ENCODE measurements at regions not wholly inside any gene's neighbourhood (a gene's known extent, or its start where the extent isn't known, plus 50 kb on each side); places are given as distances from the start of the nearest gene placed in this dataset.
A peak's percentile ranks its signal among the peaks of the same experiment; 100 is the strongest.

- WGBS (ENCODE audit: insufficient coverage, low coverage, missing lambda C conversion rate): 67% methylated on average over 10 of the region's 10 CpGs
- H3K79me2 ChIP-seq (ENCODE audit: control insufficient read depth, insufficient read depth, low read length): no peaks in the 10 kb centered on the region
- DNase-seq (ENCODE audit: extremely low read depth in 1 of 4, low spot score in 3 of 4) (no peak), ATAC-seq (no peak), FAIRE-seq (no peak)
- no peaks in the 10 kb centered on the region for H4K20me1 ChIP-seq (replicated peaks; ENCODE audit: control insufficient read depth, insufficient read depth, low read length)
- H3K4me2 ChIP-seq (ENCODE audit: insufficient read depth, low read length): no peak overlapping the region
- intact Hi-C loops (cut with micrococcal nuclease): loop anchor here (5.0 kb wide), 1 partner anchor 48 kb away; no protein-coding TSS in a partner anchor
- H3K27me3 ChIP-seq (ENCODE audit: control insufficient read depth in 2 of 2, insufficient read depth in 2 of 2, low read length in 2 of 2): 0 out of 5 replicates have a peak, but pooled peaks cover 0 to 5% of the 10 kb centered on the region in 2 experiments
- TF ChIP-seq ZNF224 (CRISPR knock-in tag; IDR thresholded peaks at IDR 0.05): no peak
- TF ChIP-seq, protein P1, sequence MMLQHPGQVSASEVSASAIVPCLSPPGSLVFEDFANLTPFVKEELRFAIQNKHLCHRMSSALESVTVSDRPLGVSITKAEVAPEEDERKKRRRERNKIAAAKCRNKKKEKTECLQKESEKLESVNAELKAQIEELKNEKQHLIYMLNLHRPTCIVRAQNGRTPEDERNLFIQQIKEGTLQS (IDR thresholded peaks at IDR 0.05): peak; percentile 56; the same call in 1 of the 2 replicates
- TF ChIP-seq, protein P1 (CRISPR knock-in tag; conservative IDR thresholded peaks at IDR 0.05): no peak
- TF ChIP-seq ATF7 (IDR thresholded peaks at IDR 0.05): peak; percentile 36; the same call in 1 of the 2 replicates
- ChIA-PET CTCF (ENCODE audit: low intra/inter-chr PET ratio) (interaction anchor here (0.6 kb wide), 1 partner anchor 101 kb away, joined by 3 read pairs; no protein-coding TSS in a partner anchor), POLR2A (interaction anchor here (0.7 to 1.2 kb wide), 2 partner anchors 121 to 198 kb away, joined by 4 read pairs; no protein-coding TSS in a partner anchor)
- peak overlapping the region in 1 of 2 experiments; percentile 11; a peak in 1 of 4 replicates for H3K9ac ChIP-seq (ENCODE audit: insufficient read depth in 1 of 2, low read depth in 2 of 2, low read length in 2 of 2)
- H3K4me1 ChIP-seq (replicated peaks in 1 of 2; ENCODE audit: control insufficient read depth in 2 of 2, insufficient read depth in 2 of 2, low read length in 2 of 2): peaks cover 20 to 27% of the 10 kb centered on the region in 2 experiments
- H3K36me3 ChIP-seq (ENCODE audit: control insufficient read depth, insufficient read depth, low read length): no peaks in the 10 kb centered on the region
- in situ Hi-C loops (cut with MboI): no loop called here
- BruUV-seq (replicated peaks): no TSS peak
- no peak overlapping the region for H3K4me3 ChIP-seq
- no peak overlapping the region for H2AFZ ChIP-seq (ENCODE audit: low read depth, low read length)
- H3K9me1 ChIP-seq (ENCODE audit: control insufficient read depth, insufficient read depth, low read length): no peaks in the 10 kb centered on the region
- no peak overlapping the region for H3K27ac ChIP-seq (ENCODE audit: extremely low read depth, low read depth, low read length)
- H3K9me3 ChIP-seq (replicated peaks; ENCODE audit: control insufficient read depth, insufficient read depth, low read depth, low read length): no peaks in the 10 kb centered on the region
Measured at GRCh38 chr2:47274054-47274782, 94.9 kb upstream of the EPCAM start.

Measured in K562 (cell line).